ENCODE measurements at regions not wholly inside any gene's neighbourhood (a gene's known extent, or its start where the extent isn't known, plus 50 kb on each side); places are given as distances from the start of the nearest gene placed in this dataset.

- TF ChIP-seq CTCF (IDR thresholded peaks at IDR 0.05): no peak
- no peak overlapping the region for H3K9ac ChIP-seq
- H3K79me2 ChIP-seq: no peaks in the 10 kb centered on the region
Observed at GRCh38 chr4:23225564-23225963, 532.8 kb downstream of the GBA3 start.

GRCh38 chr4:23224684-23225420 is 532.1 kb downstream of the GBA3 start:
- no peak overlapping the region for H3K27ac ChIP-seq
- H3K4me2 ChIP-seq (ENCODE audit: low read length): no peak overlapping the region
- no peak overlapping the region for H3K9ac ChIP-seq
- no peaks in the 10 kb centered on the region for H3K79me2 ChIP-seq
- H2AFZ ChIP-seq: no peak overlapping the region
- H3K9me3 ChIP-seq (ENCODE audit: control insufficient read depth, low read length): no peaks in the 10 kb centered on the region
- H3K27me3 ChIP-seq (ENCODE audit: control insufficient read depth, insufficient read depth, low read length): no peaks in the 10 kb centered on the region
- no peaks in the 10 kb centered on the region for H3K4me1 ChIP-seq
- no peak for TF ChIP-seq CTCF (IDR thresholded peaks at IDR 0.05)
- no peak overlapping the region for H3K4me3 ChIP-seq (ENCODE audit: low read depth, low read length)
- no peaks in the 10 kb centered on the region for H3K36me3 ChIP-seq (ENCODE audit: control insufficient read depth, insufficient read depth, low read length)

More at GRCh38 chr4:23225564-23225963, 532.8 kb downstream of the GBA3 start:
- H3K4me3 ChIP-seq (ENCODE audit: low read depth, low read length): no peak overlapping the region
- H3K4me1 ChIP-seq: no peaks in the 10 kb centered on the region
- no peak overlapping the region for H2AFZ ChIP-seq
- H3K27ac ChIP-seq: no peak overlapping the region
- no peaks in the 10 kb centered on the region for H3K9me3 ChIP-seq (ENCODE audit: control insufficient read depth, low read length)
- H3K4me2 ChIP-seq (ENCODE audit: low read length): no peak overlapping the region
- no peaks in the 10 kb centered on the region for H3K27me3 ChIP-seq (ENCODE audit: control insufficient read depth, insufficient read depth, low read length)
- H3K36me3 ChIP-seq (ENCODE audit: control insufficient read depth, insufficient read depth, low read length): no peaks in the 10 kb centered on the region

- no peak overlapping the region for H2AFZ ChIP-seq
- H3K9me3 ChIP-seq (ENCODE audit: control insufficient read depth, low read length): no peaks in the 10 kb centered on the region
- no peak overlapping the region for H3K27ac ChIP-seq
- H3K4me2 ChIP-seq (ENCODE audit: low read length): no peak overlapping the region
- H3K4me1 ChIP-seq: no peaks in the 10 kb centered on the region
- no peaks in the 10 kb centered on the region for H3K79me2 ChIP-seq
- H3K4me3 ChIP-seq (ENCODE audit: low read depth, low read length): no peak overlapping the region
- H3K9ac ChIP-seq: no peak overlapping the region
- no peaks in the 10 kb centered on the region for H3K36me3 ChIP-seq (ENCODE audit: control insufficient read depth, insufficient read depth, low read length)
- TF ChIP-seq CTCF (IDR thresholded peaks at IDR 0.05): no peak
- no peaks in the 10 kb centered on the region for H3K27me3 ChIP-seq (ENCODE audit: control insufficient read depth, insufficient read depth, low read length)
Observed at GRCh38 chr4:23220911-23221310, 528.2 kb downstream of the GBA3 start.

GRCh38 chr4:23219779-23220408 is 527.2 kb downstream of the GBA3 start:
- no peak for TF ChIP-seq CTCF (IDR thresholded peaks at IDR 0.05)
- no peaks in the 10 kb centered on the region for H3K27me3 ChIP-seq (ENCODE audit: control insufficient read depth, insufficient read depth, low read length)
- H3K4me1 ChIP-seq: no peaks in the 10 kb centered on the region
- H3K4me3 ChIP-seq (ENCODE audit: low read depth, low read length): no peak overlapping the region
- no peak overlapping the region for H3K9ac ChIP-seq
- H3K27ac ChIP-seq: no peak overlapping the region
- H3K9me3 ChIP-seq (ENCODE audit: control insufficient read depth, low read length): no peaks in the 10 kb centered on the region
- H3K36me3 ChIP-seq (ENCODE audit: control insufficient read depth, insufficient read depth, low read length): no peaks in the 10 kb centered on the region
- H3K79me2 ChIP-seq: no peaks in the 10 kb centered on the region
- no peak overlapping the region for H2AFZ ChIP-seq
- H3K4me2 ChIP-seq (ENCODE audit: low read length): no peak overlapping the region
